ENCODE measurements at regions not wholly inside any gene's neighbourhood (a gene's known extent, or its start where the extent isn't known, plus 50 kb on each side); places are given as distances from the start of the nearest gene placed in this dataset.

GRCh38 chr1:5053744-5054143 lies 399.3 kb downstream of the AJAP1 start:
- intact Hi-C loops (cut with DNase I; ENCODE audit: low total_unique reads) (no loop called here), in situ Hi-C loops (cut with MboI; ENCODE audit: low sequenced_read_pairs in 4 of 4) (no loop called here)
- ATAC-seq, result no peak

GRCh38 chr1:5029136-5029535 lies 374.7 kb downstream of the AJAP1 start:
- no peak for ATAC-seq
- Histone ChIP-seq H3K4me1 (no peaks in the 10 kb centered on the region), H3K4me3 (no peak overlapping the region), H3K27ac (no peak overlapping the region), H3K36me3 (no peaks in the 10 kb centered on the region), H3K27me3 (no peaks in the 10 kb centered on the region), H3K9me3 (no peaks in the 10 kb centered on the region)
- DNase-seq, result no peak
- intact Hi-C loops (cut with DNase I; ENCODE audit: low total_unique reads), result no loop called here
- in situ Hi-C loops (cut with MboI; ENCODE audit: low sequenced_read_pairs in 4 of 4), result no loop called here
- no peak for TF ChIP-seq POLR2A (IDR thresholded peaks at IDR 0.05)
- TF ChIP-seq CTCF (IDR thresholded peaks at IDR 0.05 in 4 of 5, conservative IDR thresholded peaks at IDR 0.05 in 1 of 5), result no peak

More at GRCh38 chr1:5053744-5054143, 399.3 kb downstream of the AJAP1 start:
- no peak for TF ChIP-seq POLR2A (IDR thresholded peaks at IDR 0.05)
- TF ChIP-seq CTCF (IDR thresholded peaks at IDR 0.05 in 4 of 5, conservative IDR thresholded peaks at IDR 0.05 in 1 of 5), result no peak
- no peaks in the 10 kb centered on the region for H3K4me1 ChIP-seq
- no peaks in the 10 kb centered on the region for H3K9me3 ChIP-seq
- no peaks in the 10 kb centered on the region for H3K36me3 ChIP-seq
- no peak overlapping the region for H3K4me3 ChIP-seq
- DNase-seq, result no peak
- H3K27me3 ChIP-seq, result no peaks in the 10 kb centered on the region
- no peak overlapping the region for H3K27ac ChIP-seq

GRCh38 chr1:5012249-5012648 lies 357.8 kb downstream of the AJAP1 start:
- no peak for ATAC-seq
- intact Hi-C loops (cut with DNase I; ENCODE audit: low total_unique reads), result no loop called here
- H3K27me3 ChIP-seq, result peaks cover 0 to 2% (median 0%) of the 10 kb centered on the region in 3 donors

GRCh38 chr1:5010656-5011055 lies 356.2 kb downstream of the AJAP1 start:
- Histone ChIP-seq H3K27me3 (peaks cover 0 to 2% (median 0%) of the 10 kb centered on the region in 3 donors), H3K4me3 (no peak overlapping the region), H3K27ac (no peak overlapping the region), H3K9me3 (no peaks in the 10 kb centered on the region), H3K36me3 (no peaks in the 10 kb centered on the region), H3K4me1 (no peaks in the 10 kb centered on the region)
- no peak for ATAC-seq
- intact Hi-C loops (cut with DNase I; ENCODE audit: low total_unique reads), result no loop called here
- TF ChIP-seq CTCF (IDR thresholded peaks at IDR 0.05 in 4 of 5, conservative IDR thresholded peaks at IDR 0.05 in 1 of 5) (no peak), POLR2A (IDR thresholded peaks at IDR 0.05) (no peak)
- in situ Hi-C loops (cut with MboI; ENCODE audit: low sequenced_read_pairs in 4 of 4), result no loop called here
- no peak for DNase-seq

More at GRCh38 chr1:5012249-5012648, 357.8 kb downstream of the AJAP1 start:
- Histone ChIP-seq H3K27ac (no peak overlapping the region), H3K36me3 (no peaks in the 10 kb centered on the region), H3K4me1 (no peaks in the 10 kb centered on the region), H3K4me3 (no peak overlapping the region), H3K9me3 (no peaks in the 10 kb centered on the region)
- in situ Hi-C loops (cut with MboI; ENCODE audit: low sequenced_read_pairs in 4 of 4), result no loop called here
- TF ChIP-seq CTCF (IDR thresholded peaks at IDR 0.05 in 4 of 5, conservative IDR thresholded peaks at IDR 0.05 in 1 of 5) (no peak), POLR2A (IDR thresholded peaks at IDR 0.05) (no peak)
- DNase-seq, result no peak

GRCh38 chr1:5010236-5010635 lies 355.8 kb downstream of the AJAP1 start:
- H3K27ac ChIP-seq, result no peak overlapping the region
- H3K27me3 ChIP-seq, result peaks cover 0 to 2% (median 0%) of the 10 kb centered on the region in 3 donors
- H3K4me3 ChIP-seq, result no peak overlapping the region
- no peak for ATAC-seq
- in situ Hi-C loops (cut with MboI; ENCODE audit: low sequenced_read_pairs in 4 of 4) (no loop called here), intact Hi-C loops (cut with DNase I; ENCODE audit: low total_unique reads) (no loop called here)
- H3K36me3 ChIP-seq, result no peaks in the 10 kb centered on the region
- no peak for DNase-seq
- TF ChIP-seq POLR2A (IDR thresholded peaks at IDR 0.05) (no peak), CTCF (IDR thresholded peaks at IDR 0.05 in 4 of 5, conservative IDR thresholded peaks at IDR 0.05 in 1 of 5) (no peak)
- H3K4me1 ChIP-seq, result no peaks in the 10 kb centered on the region
- H3K9me3 ChIP-seq, result no peaks in the 10 kb centered on the region

Data from gastrocnemius medialis (tissue), 4 donors.